Caco-2 (cell line): ENCODE measurements at regions not wholly inside any gene's neighbourhood (a gene's known extent, or its start where the extent isn't known, plus 50 kb on each side); places are given as distances from the start of the nearest gene placed in this dataset.

Source experiments
- BruUV-seq: library from RNA; stranded (reverse); fragments of 400-500 nt; replicated peaks from 2 replicates; lab custom pipeline; 2021; lab: Mats Ljungman, UMichigan
- CTCF ChIA-PET: fragments of 300-600 bp; sonication (Branson Sonifier 250); formaldehyde crosslinking; loops from one replicate; lab custom pipeline; 2022; ENCODE audit warnings: antibody characterized with exemption; lab: Charles Lee
- POLR2A ChIA-PET: fragments of 300-600 bp; sonication (Branson Sonifier 250); formaldehyde crosslinking; loops from one replicate; lab custom pipeline; 2022; ENCODE audit warnings: antibody characterized with exemption; lab: Charles Lee
- DNase-seq, 2 experiments: peaks; one replicate each; pipeline versions ENCODE4 v3.0.0 to v3.0.0-alpha.2; 2020 to 2022
- H3K27me3 ChIP-seq: replicated peaks from 2 replicates; pipeline ENCODE4 v1.6.0; 2011; ENCODE audit warnings: low read length; ENCODE audit not compliant: control insufficient read depth, insufficient read depth
- H3K36me3 ChIP-seq: 2 replicates; pipeline ENCODE4 v1.5.1; 2011; ENCODE audit warnings: low read length; ENCODE audit not compliant: control insufficient read depth, insufficient read depth
- H3K4me1 ChIP-seq: fragments of 250-450 bp; sonication (Bioruptor Pico); 2 replicates; pipeline ENCODE4 v1.5.1; 2020; ENCODE audit warnings: mild to moderate bottlenecking
- H3K4me3 ChIP-seq: 2 replicates; pipeline ENCODE4 v1.5.1; 2011; ENCODE audit warnings: low read depth, mild to moderate bottlenecking, control low read depth, low read length
- H3K9me3 ChIP-seq: fragments of 250-450 bp; sonication (Bioruptor Pico); 2 replicates; pipeline ENCODE4 v1.5.1; 2020; ENCODE audit warnings: mild to moderate bottlenecking, moderate library complexity
- H3K27ac Mint-ChIP-seq: one replicate; pipeline ENCODE4 v1.8.0; 2022; ENCODE audit warnings: mixed read lengths; ENCODE audit not compliant: unreplicated experiment
- H3K27me3 Mint-ChIP-seq: one replicate; pipeline ENCODE4 v1.8.0; 2022; ENCODE audit warnings: mixed read lengths; ENCODE audit not compliant: insufficient read depth, unreplicated experiment
- H3K36me3 Mint-ChIP-seq: one replicate; pipeline ENCODE4 v1.8.0; 2022; ENCODE audit warnings: mild to moderate bottlenecking, mixed read lengths; ENCODE audit not compliant: insufficient read depth, unreplicated experiment
- H3K4me1 Mint-ChIP-seq: one replicate; pipeline ENCODE4 v1.8.0; 2022; ENCODE audit warnings: low read depth, mixed read lengths; ENCODE audit not compliant: unreplicated experiment
- H3K4me3 Mint-ChIP-seq: one replicate; pipeline ENCODE4 v1.8.0; 2022; ENCODE audit warnings: mild to moderate bottlenecking, moderate library complexity, mixed read lengths; ENCODE audit not compliant: unreplicated experiment
- H3K9me3 Mint-ChIP-seq: one replicate; pipeline ENCODE4 v1.8.0; 2022; ENCODE audit warnings: mixed read lengths; ENCODE audit not compliant: unreplicated experiment
- CTCF ChIP-seq, 2 experiments: fragments of 200-600 bp in 1 of 2; IDR thresholded peaks; 1 replicate in 1 of 2; 2 replicates in 1 of 2; pipeline versions ENCODE4 v1.5.1 to v1.8.0; 2011 to 2022; ENCODE audit warnings: antibody characterized with exemption in 1 of 2, control low read depth in 1 of 2, inconsistent platforms in 1 of 2, low read depth in 1 of 2, low read length in 1 of 2, mild to moderate bottlenecking in 1 of 2, moderate library complexity in 1 of 2; ENCODE audit not compliant: insufficient read depth in 1 of 2, severe bottlenecking in 1 of 2, unreplicated experiment in 1 of 2
- intact Hi-C: fragments of 100-400 bp; cut with micrococcal nuclease; formaldehyde crosslinking; loops from one replicate; pipeline ENCODE4 v1.10.0; 2022; ENCODE audit not compliant: unreplicated experiment

GRCh38 chr1:82578086-82578726, 777.5 kb downstream of the ADGRL2 start:
- no peak for TF ChIP-seq CTCF (IDR thresholded peaks at IDR 0.05; ENCODE audit: insufficient read depth in 1 of 2, low read depth in 1 of 2, low read length in 1 of 2, severe bottlenecking in 1 of 2, unreplicated experiment in 1 of 2)
- CTCF ChIA-PET = no interaction called here
- no peak overlapping the region for H3K4me3 Mint-ChIP-seq
- no peaks in the 10 kb centered on the region for H3K27me3 Mint-ChIP-seq
- DNase-seq = no peak
- POLR2A ChIA-PET = no interaction called here
- H3K9me3 Mint-ChIP-seq = no peaks in the 10 kb centered on the region
- H3K36me3 Mint-ChIP-seq = no peaks in the 10 kb centered on the region
- no TSS peak for BruUV-seq
- H3K4me3 ChIP-seq = no peak overlapping the region
- no peaks in the 10 kb centered on the region for H3K36me3 ChIP-seq
- no peaks in the 10 kb centered on the region for H3K4me1 Mint-ChIP-seq
- H3K9me3 ChIP-seq = no peaks in the 10 kb centered on the region
- H3K27ac Mint-ChIP-seq = no peak overlapping the region
- no peaks in the 10 kb centered on the region for H3K27me3 ChIP-seq
- intact Hi-C loops = no loop called here
- no peaks in the 10 kb centered on the region for H3K4me1 ChIP-seq

GRCh38 chr1:82567348-82567747, 766.6 kb downstream of the ADGRL2 start:
- CTCF ChIA-PET = no interaction called here

GRCh38 chr1:82565546-82565945, 764.8 kb downstream of the ADGRL2 start:
- Histone ChIP-seq H3K27me3 (no peaks in the 10 kb centered on the region), H3K36me3 (no peaks in the 10 kb centered on the region), H3K4me3 (no peak overlapping the region), H3K4me1 (no peaks in the 10 kb centered on the region), H3K9me3 (no peaks in the 10 kb centered on the region)
- ChIA-PET POLR2A (no interaction called here), CTCF (no interaction called here)
- no peaks in the 10 kb centered on the region for H3K4me1 Mint-ChIP-seq
- no peaks in the 10 kb centered on the region for H3K36me3 Mint-ChIP-seq
- no peak overlapping the region for H3K27ac Mint-ChIP-seq
- no peak for TF ChIP-seq CTCF (IDR thresholded peaks at IDR 0.05; ENCODE audit: insufficient read depth in 1 of 2, low read depth in 1 of 2, low read length in 1 of 2, severe bottlenecking in 1 of 2, unreplicated experiment in 1 of 2)
- no TSS peak for BruUV-seq
- no peak for DNase-seq
- no peak overlapping the region for H3K4me3 Mint-ChIP-seq
- no peaks in the 10 kb centered on the region for H3K9me3 Mint-ChIP-seq
- no peaks in the 10 kb centered on the region for H3K27me3 Mint-ChIP-seq
- intact Hi-C loops = no loop called here

More at GRCh38 chr1:82567348-82567747, 766.6 kb downstream of the ADGRL2 start:
- no peak overlapping the region for H3K4me3 ChIP-seq
- no peaks in the 10 kb centered on the region for H3K27me3 Mint-ChIP-seq
- no peaks in the 10 kb centered on the region for H3K36me3 ChIP-seq
- BruUV-seq = no TSS peak
- no peak for DNase-seq
- no peaks in the 10 kb centered on the region for H3K36me3 Mint-ChIP-seq
- no peaks in the 10 kb centered on the region for H3K27me3 ChIP-seq
- H3K9me3 ChIP-seq = no peaks in the 10 kb centered on the region
- H3K27ac Mint-ChIP-seq = no peak overlapping the region
- H3K4me1 Mint-ChIP-seq = no peaks in the 10 kb centered on the region
- H3K4me3 Mint-ChIP-seq = no peak overlapping the region
- H3K4me1 ChIP-seq = no peaks in the 10 kb centered on the region
- intact Hi-C loops = no loop called here
- POLR2A ChIA-PET = no interaction called here
- no peak for TF ChIP-seq CTCF (IDR thresholded peaks at IDR 0.05; ENCODE audit: insufficient read depth in 1 of 2, low read depth in 1 of 2, low read length in 1 of 2, severe bottlenecking in 1 of 2, unreplicated experiment in 1 of 2)
- H3K9me3 Mint-ChIP-seq = no peaks in the 10 kb centered on the region
